Aorta (tissue), 5 donors: ENCODE measurements at regions not wholly inside any gene's neighbourhood (a gene's known extent, or its start where the extent isn't known, plus 50 kb on each side); places are given as distances from the start of the nearest gene placed in this dataset.

ENCODE experiments used
- ATAC-seq: fragments of 200-7000 bp; cut with Tn5 transposase; one replicate; pipeline ENCODE4 v1.9.1; 2022; ENCODE audit warnings: moderate library complexity; ENCODE audit not compliant: low FRiP score
- DNase-seq, 2 donors: peaks; one replicate each; pipeline ENCODE4 v3.0.0-alpha.2; 2020
- H3K27ac ChIP-seq, 2 donors: one replicate each; pipeline ENCODE4 v1.5.1; 2013; ENCODE audit warnings: low read length in 2 of 2, mild to moderate bottlenecking in 2 of 2, moderate library complexity in 2 of 2, control low read depth in 1 of 2, inconsistent platforms in 1 of 2, low read depth in 1 of 2
- H3K27me3 ChIP-seq, 2 donors: one replicate each; pipeline ENCODE4 v1.6.1; 2013; ENCODE audit warnings: control low read depth in 1 of 2, low read length in 1 of 2, mild to moderate bottlenecking in 1 of 2, moderate library complexity in 1 of 2; ENCODE audit not compliant: insufficient read depth in 2 of 2, control insufficient read depth in 1 of 2
- H3K36me3 ChIP-seq, 2 donors: one replicate each; pipeline ENCODE4 v1.6.1; 2013; ENCODE audit warnings: control low read depth in 1 of 2, low read length in 1 of 2, mild to moderate bottlenecking in 1 of 2; ENCODE audit not compliant: insufficient read depth in 2 of 2, control insufficient read depth in 1 of 2
- H3K4me1 ChIP-seq, 2 donors: one replicate each; pipeline ENCODE4 v1.6.1; 2013; ENCODE audit warnings: low read length in 2 of 2, control low read depth in 1 of 2, mild to moderate bottlenecking in 1 of 2, moderate library complexity in 1 of 2; ENCODE audit not compliant: insufficient read depth in 2 of 2, control insufficient read depth in 1 of 2
- H3K4me3 ChIP-seq, 2 donors: one replicate each; pipeline ENCODE4 v1.5.1; 2013; ENCODE audit warnings: low read length in 2 of 2, control low read depth in 1 of 2, mild to moderate bottlenecking in 1 of 2
- H3K9me3 ChIP-seq: one replicate; pipeline ENCODE4 v1.6.1; 2013; ENCODE audit warnings: mild to moderate bottlenecking, low read length; ENCODE audit not compliant: control insufficient read depth
- WGBS, 2 donors: extraction: QIAGEN DNeasy Blood & Tissue Kit; methylation state at CpG; one replicate each; pipeline ENCODE4 v1.1.7; 2013; 5-methylcytosine and 5-hydroxymethylcytosine counted together
- intact Hi-C, 2 donors: fragments of 100-400 bp; cut with DNase I; formaldehyde crosslinking; loops; one replicate each; pipeline versions ENCODE4 v1.14.2 to v1.15.0; 2022
- donor health status: healthy with polysubstance abuse.
- donor health status: Bipolar disorder and iron deficiency.
- donor health status: DM: no; HTN: no; CAD: no.
- donor health status: DM: no; HTN: no; CAD: no.
- donor health status: DM: yes; HTN: yes; CAD: no.

GRCh38 chr15:38614621-38615020 is 50.0 kb upstream of the RASGRP1 start:
- DNase-seq: no peak
- H3K4me3 ChIP-seq: no peak overlapping the region
- intact Hi-C loops: no loop called here
- H3K27ac ChIP-seq: no peak overlapping the region
- no peaks in the 10 kb centered on the region for H3K4me1 ChIP-seq
- ATAC-seq: no peak
- H3K9me3 ChIP-seq: no peaks in the 10 kb centered on the region
- peaks cover 0 to 1% of the 10 kb centered on the region in 2 donors for H3K36me3 ChIP-seq
- H3K27me3 ChIP-seq: no peaks in the 10 kb centered on the region
- WGBS, 2 donors: 96 to 99% methylated on average over 1 of the region's 1 CpG

- Histone ChIP-seq H3K36me3 (peaks cover 0 to 1% of the 10 kb centered on the region in 2 donors), H3K4me3 (no peak overlapping the region), H3K27me3 (no peaks in the 10 kb centered on the region), H3K4me1 (no peaks in the 10 kb centered on the region), H3K9me3 (no peaks in the 10 kb centered on the region), H3K27ac (no peak overlapping the region)
- ATAC-seq: no peak
- intact Hi-C loops: no loop called here
- DNase-seq: no peak
- WGBS, 2 donors: 92 to 95% methylated on average over 2 of the region's 2 CpGs
These were observed 53.2 kb upstream of the RASGRP1 start for GRCh38 chr15:38617831-38618230.

GRCh38 chr15:38618242-38618955 is 53.8 kb upstream of the RASGRP1 start:
- no peak for DNase-seq
- H3K27ac ChIP-seq: no peak overlapping the region
- H3K4me1 ChIP-seq: no peaks in the 10 kb centered on the region
- no peak for ATAC-seq
- no peaks in the 10 kb centered on the region for H3K9me3 ChIP-seq
- H3K27me3 ChIP-seq: no peaks in the 10 kb centered on the region
- H3K4me3 ChIP-seq: no peak overlapping the region
- intact Hi-C loops: no loop called here
- peaks cover 0 to 1% of the 10 kb centered on the region in 2 donors for H3K36me3 ChIP-seq
- 88 to 89% methylated on average over 4 of the region's 4 CpGs for WGBS, 2 donors

- no peak overlapping the region for H3K4me3 ChIP-seq
- H3K27me3 ChIP-seq: no peaks in the 10 kb centered on the region
- DNase-seq (no peak), ATAC-seq (no peak)
- H3K27ac ChIP-seq: no peak overlapping the region
- peaks cover 0 to 1% of the 10 kb centered on the region in 2 donors for H3K36me3 ChIP-seq
- 14 to 36% methylated on average over 2 of the region's 2 CpGs for WGBS, 2 donors
- H3K4me1 ChIP-seq: no peaks in the 10 kb centered on the region
- intact Hi-C loops: no loop called here
- H3K9me3 ChIP-seq: no peaks in the 10 kb centered on the region
These were observed 55.5 kb upstream of the RASGRP1 start for GRCh38 chr15:38620098-38620497.

GRCh38 chr15:38620851-38621594 is 56.4 kb upstream of the RASGRP1 start:
- DNase-seq: no peak
- Histone ChIP-seq H3K9me3 (no peaks in the 10 kb centered on the region), H3K4me3 (no peak overlapping the region), H3K27me3 (no peaks in the 10 kb centered on the region), H3K4me1 (no peaks in the 10 kb centered on the region), H3K36me3 (peaks cover 0 to 1% of the 10 kb centered on the region in 2 donors), H3K27ac (no peak overlapping the region)
- WGBS, 2 donors: 71 to 85% methylated on average over 3 of the region's 3 CpGs
- intact Hi-C loops: no loop called here
- no peak for ATAC-seq

- Histone ChIP-seq H3K27ac (no peak overlapping the region), H3K27me3 (no peaks in the 10 kb centered on the region), H3K9me3 (no peaks in the 10 kb centered on the region), H3K4me1 (no peaks in the 10 kb centered on the region), H3K36me3 (peaks cover 0 to 1% of the 10 kb centered on the region in 2 donors), H3K4me3 (no peak overlapping the region)
- intact Hi-C loops: no loop called here
- no peak for DNase-seq
- WGBS, 2 donors: 93 to 94% methylated on average over 7 of the region's 7 CpGs
- ATAC-seq: no peak
These were observed 57.7 kb upstream of the RASGRP1 start for GRCh38 chr15:38622304-38622703.

GRCh38 chr15:38622908-38623307 is 58.3 kb upstream of the RASGRP1 start:
- intact Hi-C loops: no loop called here
- Histone ChIP-seq H3K36me3 (peaks cover 0 to 1% of the 10 kb centered on the region in 2 donors), H3K27ac (no peak overlapping the region), H3K9me3 (no peaks in the 10 kb centered on the region), H3K4me3 (no peak overlapping the region), H3K4me1 (no peaks in the 10 kb centered on the region), H3K27me3 (no peaks in the 10 kb centered on the region)
- ATAC-seq (no peak), DNase-seq (no peak)
- WGBS, 2 donors: 94 to 96% methylated on average over 5 of the region's 5 CpGs

- peaks cover 0 to 1% of the 10 kb centered on the region in 2 donors for H3K36me3 ChIP-seq
- WGBS, 2 donors: 48 to 51% methylated on average over 5 of the region's 5 CpGs
- no peak overlapping the region for H3K27ac ChIP-seq
- H3K4me1 ChIP-seq: no peaks in the 10 kb centered on the region
- H3K27me3 ChIP-seq: no peaks in the 10 kb centered on the region
- no peak for ATAC-seq
- no peak for DNase-seq
- intact Hi-C loops: no loop called here
- H3K9me3 ChIP-seq: no peaks in the 10 kb centered on the region
- H3K4me3 ChIP-seq: no peak overlapping the region
These were observed 59.1 kb upstream of the RASGRP1 start for GRCh38 chr15:38623744-38624143.
